HEK293T (cell line): ENCODE measurements at regions not wholly inside any gene's neighbourhood (a gene's known extent, or its start where the extent isn't known, plus 50 kb on each side); places are given as distances from the start of the nearest gene placed in this dataset.

Experiments used
- BHLHE40 ChIP-seq: fragments of 450-650 bp; IDR thresholded peaks from 2 replicates; pipeline ENCODE4 v1.6.1; 2016; ENCODE audit warnings: mild to moderate bottlenecking, moderate library complexity, borderline replicate concordance
- CTBP1 ChIP-seq: fragments of 450-650 bp; IDR thresholded peaks from 2 replicates; pipeline ENCODE4 v1.6.1; 2016; ENCODE audit warnings: borderline replicate concordance
- ELF4 ChIP-seq: fragments of 450-650 bp; IDR thresholded peaks from 2 replicates; pipeline ENCODE4 v1.6.1; 2017; ENCODE audit warnings: antibody characterized with exemption
- FOXA1 ChIP-seq: fragments of 450-650 bp; IDR thresholded peaks from 2 replicates; pipeline ENCODE4 v1.6.1; 2016; ENCODE audit warnings: mild to moderate bottlenecking
- FOXK2 ChIP-seq: fragments of 450-650 bp; IDR thresholded peaks from 2 replicates; pipeline ENCODE4 v1.6.1; 2016; ENCODE audit warnings: mild to moderate bottlenecking
- FOXM1 ChIP-seq: fragments of 450-650 bp; IDR thresholded peaks from 2 replicates; pipeline ENCODE4 v1.6.1; 2017; ENCODE audit warnings: mild to moderate bottlenecking, borderline replicate concordance
- HDGF ChIP-seq: fragments of 450-650 bp; IDR thresholded peaks from 2 replicates; pipeline ENCODE4 v1.6.1; 2017; ENCODE audit warnings: antibody characterized with exemption, borderline replicate concordance
- LEF1 ChIP-seq: fragments of 450-650 bp; IDR thresholded peaks from 2 replicates; pipeline ENCODE4 v1.6.1; 2017; ENCODE audit warnings: mild to moderate bottlenecking, borderline replicate concordance
- NFRKB ChIP-seq: fragments of 450-650 bp; IDR thresholded peaks from 2 replicates; pipeline ENCODE4 v1.6.1; 2016; ENCODE audit warnings: mild to moderate bottlenecking, moderate library complexity
- PKNOX1 ChIP-seq: fragments of 450-650 bp; IDR thresholded peaks from 2 replicates; pipeline ENCODE4 v1.6.1; 2016
- SP1 ChIP-seq: fragments of 450-650 bp; IDR thresholded peaks from 2 replicates; pipeline ENCODE4 v1.6.1; 2017
- SUZ12 ChIP-seq: fragments of 450-650 bp; IDR thresholded peaks from 2 replicates; pipeline ENCODE4 v1.6.1; 2016; ENCODE audit warnings: mild to moderate bottlenecking
- ZNF384 ChIP-seq: fragments of 450-650 bp; IDR thresholded peaks from 2 replicates; pipeline ENCODE4 v1.6.1; 2016

GRCh38 chr18:60040971-60041370, 141.2 kb downstream of the PMAIP1 start:
- TF ChIP-seq CTBP1 (no peak), NFRKB (no peak), FOXA1 (no peak), BHLHE40 (no peak), SP1 (no peak), HDGF (no peak), ZNF384 (no peak), FOXK2 (no peak), SUZ12 (no peak), PKNOX1 (no peak), FOXM1 (no peak), LEF1 (no peak), ELF4 (no peak)
